CD4-positive, alpha-beta T cell (primary cell): ENCODE measurements at regions not wholly inside any gene's neighbourhood (a gene's known extent, or its start where the extent isn't known, plus 50 kb on each side); places are given as distances from the start of the nearest gene placed in this dataset.

Experiments
- ATAC-seq: fragments of 200-7000 bp; cut with Tn5 transposase; one replicate; pipeline ENCODE4 v1.10.0; 2022; ENCODE audit warnings: mild to moderate bottlenecking; ENCODE audit not compliant: poor library complexity
- CTCF ChIA-PET: fragments of 350-600 bp; sonication (Branson Sonifier 250); formaldehyde crosslinking; loops from one replicate; lab custom pipeline; 2021; ENCODE audit warnings: antibody characterized with exemption, inconsistent platforms; lab: Charles Lee
- POLR2A ChIA-PET: fragments of 350-600 bp; sonication (Branson Sonifier 250); formaldehyde crosslinking; loops from one replicate; lab custom pipeline; 2021; ENCODE audit warnings: antibody characterized with exemption, inconsistent platforms; lab: Charles Lee
- DNase-seq, 14 experiments: peaks; one replicate each; pipeline ENCODE4 v3.0.0-alpha.2; 2013 to 2020; ENCODE audit warnings: mixed read lengths in 2 of 14
- H3K27ac ChIP-seq, 2 donors: one replicate each; pipeline versions ENCODE4 v1.5.1 to v1.7.0; 2013; ENCODE audit warnings: low read length in 2 of 2, low read depth in 1 of 2, mild to moderate bottlenecking in 1 of 2
- H3K27me3 ChIP-seq, 2 experiments: 1 replicate in 1 of 2; 2 replicates in 1 of 2; pipeline versions ENCODE4 v1.6.1 to v1.7.0; 2013; ENCODE audit warnings: low read length in 2 of 2, control low read depth in 1 of 2, mild to moderate bottlenecking in 1 of 2, moderate library complexity in 1 of 2; ENCODE audit not compliant: insufficient read depth in 2 of 2, control insufficient read depth in 1 of 2
- H3K36me3 ChIP-seq: one replicate; pipeline ENCODE4 v1.6.1; 2013; ENCODE audit warnings: low read length, control low read depth; ENCODE audit not compliant: insufficient read depth
- H3K4me1 ChIP-seq: one replicate; pipeline ENCODE4 v1.6.1; 2013; ENCODE audit warnings: low read length, control low read depth; ENCODE audit not compliant: insufficient read depth
- H3K4me3 ChIP-seq: one replicate; pipeline ENCODE4 v1.5.1; 2013; ENCODE audit warnings: mild to moderate bottlenecking, low read length, moderate library complexity
- H3K9me3 ChIP-seq, 2 experiments: 1 replicate in 1 of 2; 2 replicates in 1 of 2; pipeline versions ENCODE4 v1.6.1 to v1.7.0; 2013; ENCODE audit warnings: low read length in 2 of 2, mild to moderate bottlenecking in 2 of 2, control low read depth in 1 of 2, moderate library complexity in 1 of 2; ENCODE audit not compliant: control insufficient read depth in 1 of 2, insufficient read depth in 1 of 2
- H3K27ac Mint-ChIP-seq: one replicate; pipeline ENCODE4 v1.8.0; 2020; ENCODE audit warnings: mixed read lengths
- H3K27me3 Mint-ChIP-seq: one replicate; pipeline ENCODE4 v1.8.0; 2021; ENCODE audit warnings: mixed read lengths
- H3K36me3 Mint-ChIP-seq: one replicate; pipeline ENCODE4 v1.8.0; 2021; ENCODE audit warnings: low read depth, mixed read lengths
- H3K4me1 Mint-ChIP-seq: one replicate; pipeline ENCODE4 v1.8.0; 2021; ENCODE audit warnings: low read depth, mixed read lengths
- H3K4me3 Mint-ChIP-seq: one replicate; pipeline ENCODE4 v1.8.0; 2020; ENCODE audit warnings: mild to moderate bottlenecking, mixed read lengths
- H3K9me3 Mint-ChIP-seq: one replicate; pipeline ENCODE4 v1.8.0; 2020; ENCODE audit warnings: mixed read lengths
- CTCF ChIP-seq: fragments of 200-600 bp; IDR thresholded peaks from one replicate; pipeline ENCODE4 v1.8.0; 2022; ENCODE audit warnings: antibody characterized with exemption, mild to moderate bottlenecking
- intact Hi-C, 2 experiments: fragments of 100-400 bp; cut with DNase I in 1 of 2; cut with micrococcal nuclease in 1 of 2; formaldehyde crosslinking; loops; one replicate each; pipeline versions ENCODE4 v1.15.1 to v1.9.0; 2023 to 2025; cut with DNase I, micrococcal nuclease

GRCh38 chr7:153151766-153152165 lies 392.2 kb downstream of the ACTR3B start:
- peaks cover 0 to 10% of the 10 kb centered on the region in 2 experiments for H3K9me3 ChIP-seq
- no peaks in the 10 kb centered on the region for H3K27me3 ChIP-seq
- Mint-ChIP-seq H3K4me3 (no peak overlapping the region), H3K36me3 (no peaks in the 10 kb centered on the region), H3K27me3 (no peaks in the 10 kb centered on the region), H3K27ac (no peak overlapping the region), H3K4me1 (no peaks in the 10 kb centered on the region), H3K9me3 (peaks cover 16% of the 10 kb centered on the region)
- H3K36me3 ChIP-seq, result no peaks in the 10 kb centered on the region
- no peaks in the 10 kb centered on the region for H3K4me1 ChIP-seq
- DNase-seq (no peak), ATAC-seq (no peak)
- no peak overlapping the region for H3K27ac ChIP-seq
- CTCF ChIA-PET, result no interaction called here
- POLR2A ChIA-PET, result no interaction called here
- H3K4me3 ChIP-seq, result no peak overlapping the region
- TF ChIP-seq CTCF, result no peak
- intact Hi-C loops, result no loop called here

GRCh38 chr7:153152801-153153422 lies 393.4 kb downstream of the ACTR3B start:
- Histone ChIP-seq H3K27me3 (no peaks in the 10 kb centered on the region), H3K9me3 (peaks cover 0 to 14% of the 10 kb centered on the region in 2 experiments), H3K27ac (no peak overlapping the region), H3K4me1 (no peaks in the 10 kb centered on the region), H3K4me3 (no peak overlapping the region), H3K36me3 (no peaks in the 10 kb centered on the region)
- Mint-ChIP-seq H3K4me3 (no peak overlapping the region), H3K9me3 (peaks cover 14% of the 10 kb centered on the region), H3K27me3 (no peaks in the 10 kb centered on the region), H3K36me3 (no peaks in the 10 kb centered on the region), H3K27ac (no peak overlapping the region), H3K4me1 (no peaks in the 10 kb centered on the region)
- TF ChIP-seq CTCF, result no peak
- CTCF ChIA-PET, result no interaction called here
- DNase-seq (no peak), ATAC-seq (no peak)
- POLR2A ChIA-PET, result no interaction called here
- intact Hi-C loops, result no loop called here

DNA sequence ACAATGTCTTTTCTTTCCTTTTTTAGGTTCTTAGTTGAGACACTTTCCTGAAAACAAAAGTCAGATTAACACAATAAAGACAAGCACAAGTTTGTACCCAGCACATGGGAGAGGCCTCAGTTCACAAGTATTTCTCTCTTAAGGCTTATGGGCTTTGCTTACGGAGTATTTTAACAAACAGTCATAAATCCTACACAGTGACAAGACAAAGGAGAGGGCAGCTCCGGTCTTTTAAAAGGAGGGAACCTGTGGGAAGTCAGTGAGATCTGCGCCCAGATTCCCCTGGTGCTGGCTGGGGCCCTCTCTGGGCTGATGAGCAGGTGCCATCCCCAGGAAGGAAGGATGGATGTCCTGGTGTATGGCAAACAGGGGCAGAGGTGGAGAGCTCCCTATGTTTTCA lies 398.6 kb downstream of the ACTR3B start:
- H3K36me3 Mint-ChIP-seq, result no peaks in the 10 kb centered on the region
- no peak for TF ChIP-seq CTCF
- peaks cover 12% of the 10 kb centered on the region for H3K9me3 Mint-ChIP-seq
- no peaks in the 10 kb centered on the region for H3K27me3 Mint-ChIP-seq
- H3K27ac Mint-ChIP-seq, result no peak overlapping the region
- no peak overlapping the region for H3K4me3 Mint-ChIP-seq
- DNase-seq, result no peak
- H3K4me3 ChIP-seq, result no peak overlapping the region
- H3K9me3 ChIP-seq, result peaks cover 0 to 18% of the 10 kb centered on the region in 2 experiments
- H3K4me1 Mint-ChIP-seq, result no peaks in the 10 kb centered on the region
- POLR2A ChIA-PET, result no interaction called here
- intact Hi-C loops, result no loop called here
- H3K27ac ChIP-seq, result no peak overlapping the region
- H3K36me3 ChIP-seq, result no peaks in the 10 kb centered on the region
- H3K4me1 ChIP-seq, result no peaks in the 10 kb centered on the region
- ATAC-seq, result no peak
- no peaks in the 10 kb centered on the region for H3K27me3 ChIP-seq
- CTCF ChIA-PET, result no interaction called here
